ENCODE measurements at regions not wholly inside any gene's neighbourhood (a gene's known extent, or its start where the extent isn't known, plus 50 kb on each side); places are given as distances from the start of the nearest gene placed in this dataset.
"Not testable (repeated sequence)": the region's sequence is repeated elsewhere in the genome, so short reads cannot be mapped to it uniquely, and the experiment has no call there.

- H2BK20ac ChIP-seq (ENCODE audit: low read depth, low read length); H3K27me3 ChIP-seq (ENCODE audit: control insufficient read depth, insufficient read depth, low read length); dilution Hi-C loops (cut with HindIII; ENCODE audit: low sequenced_read_pairs, unreplicated experiment); H3K9me3 ChIP-seq (ENCODE audit: control insufficient read depth, insufficient read depth, low read length); H3K4me1 ChIP-seq (ENCODE audit: control insufficient read depth, insufficient read depth, low read length); H2AK9ac ChIP-seq (replicated peaks; ENCODE audit: low read depth, low read length, poor library complexity); CTCF ChIA-PET; H3K36me3 ChIP-seq (ENCODE audit: control insufficient read depth, insufficient read depth, low read length); H4K91ac ChIP-seq (ENCODE audit: insufficient read depth, low read depth, low read length); H3K4ac ChIP-seq (ENCODE audit: low read depth, low read length); H2BK120ac ChIP-seq (ENCODE audit: low read depth, low read length); H3K23ac ChIP-seq (ENCODE audit: low read depth, low read length); H2AFZ ChIP-seq (replicated peaks; ENCODE audit: low read length, poor library complexity); H2BK15ac ChIP-seq (ENCODE audit: low read depth, low read length); H2AK5ac ChIP-seq (ENCODE audit: low read depth, low read length); H3K9ac ChIP-seq (ENCODE audit: low read depth, low read length); H4K20me1 ChIP-seq (ENCODE audit: insufficient read depth, low read length); H4K5ac ChIP-seq (ENCODE audit: low read depth, low read length); intact Hi-C loops (cut with micrococcal nuclease); H3K18ac ChIP-seq (ENCODE audit: low read depth, low read length); H3K14ac ChIP-seq (replicated peaks; ENCODE audit: low read depth, low read length); H3K27ac ChIP-seq (ENCODE audit: insufficient read depth, low read length); H3K79me1 ChIP-seq (ENCODE audit: low read depth in 1 of 2, low read length in 2 of 2); POLR2A ChIA-PET (ENCODE audit: unreplicated experiment); ATAC-seq (ENCODE audit: low read depth); H3K9me1 ChIP-seq (ENCODE audit: insufficient read depth, low read length); DNase-seq; H3K4me3 ChIP-seq (ENCODE audit: insufficient read depth, low read depth, low read length); H3K4me2 ChIP-seq (ENCODE audit: low read depth, low read length); H2BK5ac ChIP-seq (ENCODE audit: low read depth, low read length, poor library complexity, severe bottlenecking); in situ Hi-C loops (cut with MboI; ENCODE audit: low sequenced_read_pairs); H3K56ac ChIP-seq (ENCODE audit: extremely low read depth, insufficient read depth, low read length); H4K8ac ChIP-seq (ENCODE audit: low read depth in 2 of 2, low read length in 2 of 2); BruUV-seq (replicated peaks): not testable (repeated sequence)
These were observed 103.0 kb downstream of the CARTPT start for GRCh38 chr5:71822065-71822464.

All from IMR-90 (cell line).